Right atrium auricular region (tissue), 2 donors: ENCODE measurements at regions not wholly inside any gene's neighbourhood (a gene's known extent, or its start where the extent isn't known, plus 50 kb on each side); places are given as distances from the start of the nearest gene placed in this dataset.
"Not testable (repeated sequence)": the region's sequence is repeated elsewhere in the genome, so short reads cannot be mapped to it uniquely, and the experiment has no call there.

Source experiments
- DNase-seq: peaks from one replicate; pipeline ENCODE4 v3.0.0-alpha.2; 2019; ENCODE audit warnings: low spot score
- H3K27ac ChIP-seq, 2 donors: fragments of 200-600 bp; sonication (generic); 1 replicate in 1 of 2; 2 replicates in 1 of 2; pipeline ENCODE4 v1.5.1; 2016 to 2019
- H3K27me3 ChIP-seq, 2 donors: fragments of 200-600 bp; sonication (generic); one replicate each; pipeline versions ENCODE4 v1.5.1 to v1.6.0; 2017 to 2019
- H3K36me3 ChIP-seq: fragments of 200-600 bp; sonication (generic); one replicate; pipeline ENCODE4 v1.5.1; 2016
- H3K4me1 ChIP-seq, 2 donors: fragments of 200-600 bp; sonication (generic); one replicate each; pipeline versions ENCODE4 v1.5.1 to v1.6.0; 2017 to 2019
- H3K4me3 ChIP-seq, 2 donors: fragments of 200-600 bp; sonication (generic); 1 replicate in 1 of 2; 2 replicates in 1 of 2; pipeline ENCODE4 v1.5.1; 2017 to 2019; ENCODE audit warnings: mild to moderate bottlenecking in 1 of 2, moderate library complexity in 1 of 2
- H3K9me3 ChIP-seq, 2 donors: fragments of 200-600 bp; sonication (generic); one replicate each; pipeline ENCODE4 v1.5.1; 2019
- CTCF ChIP-seq, 2 donors: fragments of 200-600 bp; sonication (generic); IDR thresholded peaks; one replicate each; pipeline ENCODE4 v1.5.1; 2019; ENCODE audit warnings: antibody characterized with exemption in 2 of 2

- no peaks in the 10 kb centered on the region for H3K27me3 ChIP-seq
- no peak overlapping the region for H3K4me3 ChIP-seq
- no peak for DNase-seq
- H3K4me1 ChIP-seq = no peaks in the 10 kb centered on the region
- no peak for TF ChIP-seq CTCF (IDR thresholded peaks at IDR 0.05)
- no peak overlapping the region for H3K27ac ChIP-seq
- H3K9me3 ChIP-seq = no peaks in the 10 kb centered on the region
- H3K36me3 ChIP-seq = no peaks in the 10 kb centered on the region
Observed at GRCh38 chrX:4550018-4550417, 836.6 kb upstream of the PRKX start.

GRCh38 chrX:4547213-4547836 lies 833.9 kb upstream of the PRKX start:
- DNase-seq = peak; percentile 62
- no peaks in the 10 kb centered on the region for H3K4me1 ChIP-seq
- H3K27me3 ChIP-seq = no peaks in the 10 kb centered on the region
- TF ChIP-seq CTCF (IDR thresholded peaks at IDR 0.05) = peak; percentile 83 to 87
- no peak overlapping the region for H3K27ac ChIP-seq
- H3K9me3 ChIP-seq = no peaks in the 10 kb centered on the region
- no peaks in the 10 kb centered on the region for H3K36me3 ChIP-seq
- no peak overlapping the region for H3K4me3 ChIP-seq

- not testable (repeated sequence) for H3K27me3 ChIP-seq, H3K4me1 ChIP-seq, DNase-seq, H3K9me3 ChIP-seq, H3K36me3 ChIP-seq, H3K4me3 ChIP-seq, H3K27ac ChIP-seq
Observed at GRCh38 chrX:4546178-4546577, 832.7 kb upstream of the PRKX start.

GRCh38 chrX:4528247-4528646 lies 814.8 kb upstream of the PRKX start:
- Histone ChIP-seq H3K4me3 (no peak overlapping the region), H3K27me3 (no peaks in the 10 kb centered on the region), H3K4me1 (no peaks in the 10 kb centered on the region), H3K9me3 (no peaks in the 10 kb centered on the region), H3K36me3 (no peaks in the 10 kb centered on the region), H3K27ac (no peak overlapping the region)
- DNase-seq = no peak
- no peak for TF ChIP-seq CTCF (IDR thresholded peaks at IDR 0.05)

- DNase-seq = no peak
- no peak overlapping the region for H3K4me3 ChIP-seq
- H3K27me3 ChIP-seq = no peaks in the 10 kb centered on the region
- no peak overlapping the region for H3K27ac ChIP-seq
- no peaks in the 10 kb centered on the region for H3K4me1 ChIP-seq
- peaks cover 0 to 7% of the 10 kb centered on the region in 2 donors for H3K9me3 ChIP-seq
- no peaks in the 10 kb centered on the region for H3K36me3 ChIP-seq
- TF ChIP-seq CTCF (IDR thresholded peaks at IDR 0.05) = no peak
Observed at GRCh38 chrX:4485912-4486311, 772.5 kb upstream of the PRKX start.

- H3K36me3 ChIP-seq = no peaks in the 10 kb centered on the region
- H3K4me1 ChIP-seq = no peaks in the 10 kb centered on the region
- no peak for TF ChIP-seq CTCF (IDR thresholded peaks at IDR 0.05)
- no peak for DNase-seq
- H3K9me3 ChIP-seq = peaks cover 0 to 7% of the 10 kb centered on the region in 2 donors
- H3K4me3 ChIP-seq = no peak overlapping the region
- H3K27me3 ChIP-seq = no peaks in the 10 kb centered on the region
- no peak overlapping the region for H3K27ac ChIP-seq
Observed at GRCh38 chrX:4484266-4484665, 770.8 kb upstream of the PRKX start.
